ENCODE measurements at regions not wholly inside any gene's neighbourhood (a gene's known extent, or its start where the extent isn't known, plus 50 kb on each side); places are given as distances from the start of the nearest gene placed in this dataset.
A peak's percentile ranks its signal among the peaks of the same experiment; 100 is the strongest.
"Not testable (repeated sequence)": the region's sequence is repeated elsewhere in the genome, so short reads cannot be mapped to it uniquely, and the experiment has no call there.

- H3K27ac ChIP-seq: peak overlapping the region; percentile 89
- TF ChIP-seq, protein P1, sequence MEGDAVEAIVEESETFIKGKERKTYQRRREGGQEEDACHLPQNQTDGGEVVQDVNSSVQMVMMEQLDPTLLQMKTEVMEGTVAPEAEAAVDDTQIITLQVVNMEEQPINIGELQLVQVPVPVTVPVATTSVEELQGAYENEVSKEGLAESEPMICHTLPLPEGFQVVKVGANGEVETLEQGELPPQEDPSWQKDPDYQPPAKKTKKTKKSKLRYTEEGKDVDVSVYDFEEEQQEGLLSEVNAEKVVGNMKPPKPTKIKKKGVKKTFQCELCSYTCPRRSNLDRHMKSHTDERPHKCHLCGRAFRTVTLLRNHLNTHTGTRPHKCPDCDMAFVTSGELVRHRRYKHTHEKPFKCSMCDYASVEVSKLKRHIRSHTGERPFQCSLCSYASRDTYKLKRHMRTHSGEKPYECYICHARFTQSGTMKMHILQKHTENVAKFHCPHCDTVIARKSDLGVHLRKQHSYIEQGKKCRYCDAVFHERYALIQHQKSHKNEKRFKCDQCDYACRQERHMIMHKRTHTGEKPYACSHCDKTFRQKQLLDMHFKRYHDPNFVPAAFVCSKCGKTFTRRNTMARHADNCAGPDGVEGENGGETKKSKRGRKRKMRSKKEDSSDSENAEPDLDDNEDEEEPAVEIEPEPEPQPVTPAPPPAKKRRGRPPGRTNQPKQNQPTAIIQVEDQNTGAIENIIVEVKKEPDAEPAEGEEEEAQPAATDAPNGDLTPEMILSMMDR (conservative IDR thresholded peaks at IDR 0.05): no peak
Observed at GRCh38 chr13:44051405-44051804, 171.7 kb downstream of the LACC1 start.

- H3K27ac ChIP-seq: peak overlapping the region; percentile 89
- TF ChIP-seq, protein P1 (conservative IDR thresholded peaks at IDR 0.05): no peak
Observed at GRCh38 chr13:44051918-44052675, 172.4 kb downstream of the LACC1 start.

DNA sequence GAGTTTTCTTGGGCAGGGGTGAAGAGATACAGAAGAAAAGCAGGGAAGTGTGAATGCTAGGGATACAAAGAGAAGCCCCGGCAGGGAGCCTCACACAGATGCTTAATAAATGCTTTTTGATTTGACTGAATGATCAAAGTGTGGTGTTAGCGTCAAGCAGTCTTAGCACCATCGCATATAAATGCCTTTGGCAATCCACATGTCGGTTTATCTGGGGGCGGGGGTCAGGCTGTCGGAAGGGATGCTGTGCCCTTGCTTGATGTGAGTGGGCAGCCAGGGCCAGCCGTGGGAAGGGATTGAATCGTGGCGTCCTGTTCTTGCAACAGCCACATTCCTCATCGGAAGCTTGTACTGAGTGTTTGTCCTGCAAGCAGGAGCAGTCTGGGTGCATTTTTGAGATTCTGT, 173.1 kb downstream of the LACC1 start:
- H3K27ac ChIP-seq: peak overlapping the region; percentile 89
- TF ChIP-seq, protein P1 (conservative IDR thresholded peaks at IDR 0.05): no peak

GRCh38 chr13:44053208-44053607, 173.5 kb downstream of the LACC1 start:
- TF ChIP-seq, protein P1 (conservative IDR thresholded peaks at IDR 0.05): no peak
- H3K27ac ChIP-seq: peak overlapping the region; percentile 89; the same call in 1 of the 2 replicates

GRCh38 chr13:44054525-44054924, 174.8 kb downstream of the LACC1 start:
- H3K27ac ChIP-seq: no peak overlapping the region
- TF ChIP-seq, protein P1 (conservative IDR thresholded peaks at IDR 0.05): no peak

GRCh38 chr13:44055681-44056080, 176.0 kb downstream of the LACC1 start:
- not testable (repeated sequence) for H3K27ac ChIP-seq

- TF ChIP-seq, protein P1 (conservative IDR thresholded peaks at IDR 0.05): no peak
- no peak overlapping the region for H3K27ac ChIP-seq
Observed at GRCh38 chr13:44058067-44058466, 178.4 kb downstream of the LACC1 start.

DNA sequence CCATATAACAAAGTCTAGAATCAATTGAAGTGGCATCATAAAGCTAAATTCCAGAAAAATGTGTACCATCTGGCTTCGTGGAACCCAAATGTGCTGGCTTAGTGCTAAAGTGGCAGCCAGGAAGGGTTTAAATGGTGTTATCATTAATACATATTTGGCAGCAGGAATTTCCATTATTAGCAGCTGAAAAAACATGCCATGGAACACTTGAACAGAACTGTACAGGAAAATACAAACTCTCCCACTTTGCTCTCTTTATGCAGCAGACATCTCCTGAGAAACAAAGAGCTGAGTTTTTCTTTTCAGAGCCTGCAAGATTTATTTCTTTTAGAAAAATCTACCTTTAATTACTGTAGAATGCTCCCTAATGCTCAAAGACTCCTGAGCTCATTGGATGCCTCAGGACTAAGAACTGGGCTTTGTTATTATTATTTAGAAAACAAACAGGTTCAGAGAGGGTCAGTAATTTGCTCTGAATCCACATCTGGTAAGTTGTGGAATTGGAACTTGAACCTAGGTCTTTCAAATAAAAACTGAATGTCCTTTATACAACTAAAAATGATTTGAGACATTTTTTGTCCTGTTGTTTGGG, 179.0 kb downstream of the LACC1 start:
- TF ChIP-seq, protein P1 (conservative IDR thresholded peaks at IDR 0.05): no peak
- no peak overlapping the region for H3K27ac ChIP-seq

Measured in VCaP (cell line).